ENCODE measurements at regions not wholly inside any gene's neighbourhood (a gene's known extent, or its start where the extent isn't known, plus 50 kb on each side); places are given as distances from the start of the nearest gene placed in this dataset.

DNA sequence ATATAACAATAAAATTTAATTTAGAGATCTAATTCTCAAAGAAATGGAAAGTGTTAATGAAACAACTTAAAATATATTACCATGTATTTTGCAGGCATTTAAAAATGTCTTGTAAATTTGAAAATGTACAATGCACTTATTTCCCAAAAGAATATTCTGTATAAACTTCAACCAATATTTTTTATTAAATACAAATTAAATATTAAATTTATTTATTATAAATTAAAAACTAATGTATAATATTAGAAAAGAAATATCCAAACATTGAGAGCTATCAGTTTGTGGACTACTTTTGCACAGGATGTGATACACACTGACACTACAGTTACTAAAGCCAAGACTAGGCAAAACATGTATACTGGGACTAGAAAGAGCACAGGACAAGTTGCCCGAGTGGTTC lies 707.0 kb upstream of the NRSN1 start:
- Histone ChIP-seq H3K4me3 (no peak overlapping the region), H3K4me1 (no peaks in the 10 kb centered on the region), H3K27me3 (no peaks in the 10 kb centered on the region), H3K27ac (no peak overlapping the region), H3K36me3 (no peaks in the 10 kb centered on the region), H3K9me3 (no peaks in the 10 kb centered on the region)
- 81 to 95% methylated on average over 1 of the region's 1 CpG for WGBS, 2 donors
- no peak for DNase-seq (ENCODE audit: low spot score in 2 of 2)
- TF ChIP-seq CTCF (IDR thresholded peaks at IDR 0.05) (no peak), EP300 (IDR thresholded peaks at IDR 0.05) (no peak), POLR2A (IDR thresholded peaks at IDR 0.05) (no peak)

- H3K9me3 ChIP-seq: no peaks in the 10 kb centered on the region
- no peak overlapping the region for H3K27ac ChIP-seq
- WGBS, 2 donors: 85 to 98% methylated on average over 4 of the region's 4 CpGs
- no peaks in the 10 kb centered on the region for H3K36me3 ChIP-seq
- H3K4me3 ChIP-seq: no peak overlapping the region
- H3K27me3 ChIP-seq: no peaks in the 10 kb centered on the region
- no peak for TF ChIP-seq CTCF (IDR thresholded peaks at IDR 0.05)
- no peak for TF ChIP-seq EP300 (IDR thresholded peaks at IDR 0.05)
- no peak for TF ChIP-seq POLR2A (IDR thresholded peaks at IDR 0.05)
- H3K4me1 ChIP-seq: no peaks in the 10 kb centered on the region
- DNase-seq (ENCODE audit: low spot score in 2 of 2): no peak
Measured at GRCh38 chr6:23420659-23421350, 705.2 kb upstream of the NRSN1 start.

DNA sequence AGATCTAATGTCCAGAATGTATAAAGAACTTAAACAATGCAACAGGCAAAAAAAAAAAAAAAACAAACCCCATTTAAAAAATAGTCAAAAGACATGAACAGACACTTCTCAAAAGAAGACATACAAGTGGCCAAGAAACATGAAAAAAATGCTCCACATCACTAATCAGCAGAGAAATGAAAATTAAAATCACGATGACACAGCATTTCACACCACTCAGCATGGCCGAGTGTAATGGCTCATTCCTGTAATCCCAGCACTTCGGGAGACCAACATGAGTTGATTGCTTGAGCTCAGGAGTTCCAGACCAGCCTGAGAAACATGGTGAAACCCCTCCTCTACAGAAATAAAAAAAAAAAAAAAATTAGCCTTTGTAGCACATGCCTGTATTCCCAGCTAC lies 701.4 kb upstream of the NRSN1 start:
- DNase-seq (ENCODE audit: low spot score in 2 of 2): no peak
- Histone ChIP-seq H3K4me1 (no peaks in the 10 kb centered on the region), H3K27me3 (no peaks in the 10 kb centered on the region), H3K27ac (no peak overlapping the region), H3K4me3 (no peak overlapping the region), H3K36me3 (no peaks in the 10 kb centered on the region), H3K9me3 (peaks cover 0 to 14% (median 0%) of the 10 kb centered on the region in 4 donors)
- TF ChIP-seq EP300 (IDR thresholded peaks at IDR 0.05) (no peak), POLR2A (IDR thresholded peaks at IDR 0.05) (no peak), CTCF (IDR thresholded peaks at IDR 0.05) (no peak)
- WGBS, 2 donors: 85 to 87% methylated on average over 3 of the region's 3 CpGs

GRCh38 chr6:23435126-23435525 lies 690.9 kb upstream of the NRSN1 start:
- no peaks in the 10 kb centered on the region for H3K4me1 ChIP-seq
- H3K4me3 ChIP-seq: no peak overlapping the region
- 47 to 54% methylated on average over 2 of the region's 2 CpGs for WGBS, 2 donors
- no peak for DNase-seq (ENCODE audit: low spot score in 2 of 2)
- H3K27me3 ChIP-seq: no peaks in the 10 kb centered on the region
- H3K36me3 ChIP-seq: no peaks in the 10 kb centered on the region
- TF ChIP-seq CTCF (IDR thresholded peaks at IDR 0.05): no peak
- no peak for TF ChIP-seq POLR2A (IDR thresholded peaks at IDR 0.05)
- no peak for TF ChIP-seq EP300 (IDR thresholded peaks at IDR 0.05)
- peaks cover 0 to under 1% (median 0%) of the 10 kb centered on the region in 4 donors for H3K9me3 ChIP-seq
- H3K27ac ChIP-seq: no peak overlapping the region

GRCh38 chr6:23435798-23436197 lies 690.2 kb upstream of the NRSN1 start:
- no peaks in the 10 kb centered on the region for H3K27me3 ChIP-seq
- H3K9me3 ChIP-seq: no peaks in the 10 kb centered on the region
- 93 to 100% methylated on average over 1 of the region's 1 CpG for WGBS, 2 donors
- TF ChIP-seq CTCF (IDR thresholded peaks at IDR 0.05): no peak
- TF ChIP-seq EP300 (IDR thresholded peaks at IDR 0.05): no peak
- no peak for TF ChIP-seq POLR2A (IDR thresholded peaks at IDR 0.05)
- H3K4me1 ChIP-seq: no peaks in the 10 kb centered on the region
- no peak overlapping the region for H3K4me3 ChIP-seq
- DNase-seq (ENCODE audit: low spot score in 2 of 2): no peak
- H3K27ac ChIP-seq: no peak overlapping the region
- no peaks in the 10 kb centered on the region for H3K36me3 ChIP-seq

All from tibial nerve (tissue), 4 donors.